PC-9 (cell line): ENCODE measurements at regions not wholly inside any gene's neighbourhood (a gene's known extent, or its start where the extent isn't known, plus 50 kb on each side); places are given as distances from the start of the nearest gene placed in this dataset.
A peak's percentile ranks its signal among the peaks of the same experiment; 100 is the strongest.
"Not testable (repeated sequence)": the region's sequence is repeated elsewhere in the genome, so short reads cannot be mapped to it uniquely, and the experiment has no call there.

ENCODE experiments used
- BruUV-seq: library from RNA; stranded (reverse); fragments of 400-500 nt; replicated peaks from 2 replicates; lab custom pipeline; 2021; lab: Mats Ljungman, UMichigan
- CTCF ChIA-PET: fragments of 300-600 bp; sonication (Branson Sonifier 250); formaldehyde crosslinking; loops from one replicate; lab custom pipeline; 2022; ENCODE audit warnings: antibody characterized with exemption; lab: Charles Lee
- POLR2A ChIA-PET: fragments of 300-600 bp; sonication (Branson Sonifier 250); formaldehyde crosslinking; loops from one replicate; lab custom pipeline; 2022; ENCODE audit warnings: antibody characterized with exemption; ENCODE audit not compliant: unreplicated experiment; lab: Charles Lee
- DNase-seq, 2 experiments: peaks; one replicate each; pipeline versions ENCODE4 v3.0.0 to v3.0.0-alpha.2; 2015 to 2022; ENCODE audit warnings: mixed read lengths in 1 of 2
- H2AFZ ChIP-seq: fragments of 200-600 bp; sonication (generic); 2 replicates; pipeline ENCODE4 v1.8.1; 2017; ENCODE audit warnings: antibody characterized with exemption
- H3F3A ChIP-seq: fragments of 200-600 bp; sonication (generic); 2 replicates; pipeline ENCODE4 v1.8.1; 2017; ENCODE audit warnings: antibody characterized with exemption, mild to moderate bottlenecking, low read depth; ENCODE audit not compliant: insufficient read depth
- H3K27ac ChIP-seq: fragments of 200-600 bp; sonication (generic); 2 replicates; pipeline ENCODE4 v1.6.1; 2016; ENCODE audit warnings: mixed run types
- H3K27me3 ChIP-seq: fragments of 200-600 bp; sonication (generic); 2 replicates; pipeline ENCODE4 v1.6.1; 2016; ENCODE audit warnings: low read depth, mixed run types; ENCODE audit not compliant: insufficient read depth
- H3K36me3 ChIP-seq: fragments of 200-600 bp; sonication (generic); 2 replicates; pipeline ENCODE4 v1.6.1; 2016; ENCODE audit warnings: low read depth, mixed run types
- H3K4me1 ChIP-seq: fragments of 200-600 bp; sonication (generic); replicated peaks from 2 replicates; pipeline ENCODE4 v1.6.1; 2016; ENCODE audit warnings: mixed run types; ENCODE audit not compliant: insufficient read depth
- H3K4me2 ChIP-seq: fragments of 200-600 bp; sonication (generic); 2 replicates; pipeline ENCODE4 v1.6.1; 2017; ENCODE audit warnings: mixed run types
- H3K4me3 ChIP-seq: fragments of 200-600 bp; sonication (generic); 2 replicates; pipeline ENCODE4 v1.6.1; 2016; ENCODE audit warnings: mixed run types
- H3K79me2 ChIP-seq: fragments of 200-600 bp; sonication (generic); 2 replicates; pipeline ENCODE4 v1.6.1; 2017; ENCODE audit warnings: low read depth, mixed run types
- H3K9me2 ChIP-seq: fragments of 200-600 bp; sonication (generic); 2 replicates; pipeline ENCODE4 v1.8.1; 2017; ENCODE audit warnings: mild to moderate bottlenecking; ENCODE audit not compliant: insufficient read depth
- H3K9me3 ChIP-seq: fragments of 200-600 bp; sonication (generic); 2 replicates; pipeline ENCODE4 v1.8.1; 2016; ENCODE audit warnings: low read depth; ENCODE audit not compliant: insufficient read depth
- H4K20me1 ChIP-seq: fragments of 200-600 bp; sonication (generic); 2 replicates; pipeline ENCODE4 v1.8.1; 2017; ENCODE audit not compliant: insufficient read depth
- EZH2 ChIP-seq: fragments of 200-600 bp; sonication (generic); IDR thresholded peaks from 2 replicates; pipeline ENCODE4 v1.8.0; 2017; ENCODE audit warnings: antibody characterized with exemption, low read depth
- intact Hi-C: fragments of 100-400 bp; cut with micrococcal nuclease; formaldehyde crosslinking; loops from one replicate; pipeline ENCODE4 v1.10.0; 2022; ENCODE audit not compliant: unreplicated experiment
- TF ChIP-seq, protein P1 (sequence below): fragments of 200-600 bp; sonication (generic); conservative IDR thresholded peaks from 2 replicates; pipeline ENCODE4 v1.6.1; 2017; ENCODE audit warnings: mixed run types, antibody characterized with exemption, mild to moderate bottlenecking, moderate library complexity

DNA sequence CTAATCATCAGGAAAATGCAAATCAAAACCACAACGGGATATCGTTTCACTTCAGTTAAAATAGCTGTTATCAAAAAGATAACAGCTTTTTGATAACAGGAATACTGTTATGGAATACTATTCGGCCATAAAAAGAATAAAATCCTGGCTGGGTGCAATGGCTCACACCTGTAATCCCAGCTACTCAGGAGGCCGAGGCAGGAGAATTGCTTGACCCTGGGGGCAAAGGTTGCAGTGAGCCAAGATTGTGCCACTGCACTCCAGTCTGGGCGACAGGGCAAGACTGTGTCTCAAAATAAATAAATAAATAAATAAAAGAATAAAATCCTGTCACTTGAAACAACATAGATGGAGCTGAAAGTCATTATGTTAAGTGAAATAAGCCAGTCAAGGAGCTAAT is 178.1 kb upstream of the TSC22D2 start:
- Histone ChIP-seq H3F3A (no peaks in the 10 kb centered on the region), H4K20me1 (no peaks in the 10 kb centered on the region), H3K27ac (no peak overlapping the region), H3K27me3 (no peaks in the 10 kb centered on the region), H3K9me3 (no peaks in the 10 kb centered on the region), H3K4me3 (no peak overlapping the region), H2AFZ (no peak overlapping the region), H3K4me1 (no peaks in the 10 kb centered on the region), H3K79me2 (no peaks in the 10 kb centered on the region), H3K36me3 (no peaks in the 10 kb centered on the region), H3K9me2 (no peaks in the 10 kb centered on the region), H3K4me2 (no peak overlapping the region)
- CTCF ChIA-PET: interaction anchor here (0.6 kb wide), 1 partner anchor 180 kb away, joined by 10 read pairs; no protein-coding TSS in a partner anchor
- DNase-seq: no peak
- intact Hi-C loops: no loop called here
- no TSS peak for BruUV-seq
- TF ChIP-seq, protein P1, sequence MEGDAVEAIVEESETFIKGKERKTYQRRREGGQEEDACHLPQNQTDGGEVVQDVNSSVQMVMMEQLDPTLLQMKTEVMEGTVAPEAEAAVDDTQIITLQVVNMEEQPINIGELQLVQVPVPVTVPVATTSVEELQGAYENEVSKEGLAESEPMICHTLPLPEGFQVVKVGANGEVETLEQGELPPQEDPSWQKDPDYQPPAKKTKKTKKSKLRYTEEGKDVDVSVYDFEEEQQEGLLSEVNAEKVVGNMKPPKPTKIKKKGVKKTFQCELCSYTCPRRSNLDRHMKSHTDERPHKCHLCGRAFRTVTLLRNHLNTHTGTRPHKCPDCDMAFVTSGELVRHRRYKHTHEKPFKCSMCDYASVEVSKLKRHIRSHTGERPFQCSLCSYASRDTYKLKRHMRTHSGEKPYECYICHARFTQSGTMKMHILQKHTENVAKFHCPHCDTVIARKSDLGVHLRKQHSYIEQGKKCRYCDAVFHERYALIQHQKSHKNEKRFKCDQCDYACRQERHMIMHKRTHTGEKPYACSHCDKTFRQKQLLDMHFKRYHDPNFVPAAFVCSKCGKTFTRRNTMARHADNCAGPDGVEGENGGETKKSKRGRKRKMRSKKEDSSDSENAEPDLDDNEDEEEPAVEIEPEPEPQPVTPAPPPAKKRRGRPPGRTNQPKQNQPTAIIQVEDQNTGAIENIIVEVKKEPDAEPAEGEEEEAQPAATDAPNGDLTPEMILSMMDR: no peak
- POLR2A ChIA-PET: no interaction called here

DNA sequence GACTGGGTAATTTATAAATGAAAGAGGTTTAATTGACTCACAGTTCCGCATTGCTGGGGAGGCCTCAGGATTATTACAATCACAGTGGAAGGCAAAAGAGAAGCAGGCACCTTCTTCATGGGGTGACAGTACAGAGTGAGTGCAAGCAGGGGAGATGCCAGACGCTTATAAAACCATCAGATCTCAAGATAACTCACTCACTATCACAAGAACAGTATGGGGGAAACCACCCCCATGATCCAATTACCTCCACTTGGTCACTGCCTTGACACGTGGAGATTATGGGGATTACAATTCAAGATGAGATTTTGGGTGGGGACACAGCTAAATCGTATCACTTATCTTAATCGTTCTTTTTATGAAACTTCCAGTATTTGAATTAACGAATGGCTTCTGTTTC is 179.5 kb upstream of the TSC22D2 start:
- H2AFZ ChIP-seq, H4K20me1 ChIP-seq, DNase-seq, H3K27me3 ChIP-seq, H3K4me1 ChIP-seq, H3K79me2 ChIP-seq, H3K27ac ChIP-seq, CTCF ChIA-PET, H3K9me3 ChIP-seq, H3K9me2 ChIP-seq, H3K36me3 ChIP-seq, BruUV-seq, H3F3A ChIP-seq, H3K4me3 ChIP-seq, H3K4me2 ChIP-seq, POLR2A ChIA-PET: not testable (repeated sequence)
- intact Hi-C loops: loop anchor here (2.0 to 10.0 kb wide), 3 partner anchors 182 to 734 kb away; no protein-coding TSS in a partner anchor

DNA sequence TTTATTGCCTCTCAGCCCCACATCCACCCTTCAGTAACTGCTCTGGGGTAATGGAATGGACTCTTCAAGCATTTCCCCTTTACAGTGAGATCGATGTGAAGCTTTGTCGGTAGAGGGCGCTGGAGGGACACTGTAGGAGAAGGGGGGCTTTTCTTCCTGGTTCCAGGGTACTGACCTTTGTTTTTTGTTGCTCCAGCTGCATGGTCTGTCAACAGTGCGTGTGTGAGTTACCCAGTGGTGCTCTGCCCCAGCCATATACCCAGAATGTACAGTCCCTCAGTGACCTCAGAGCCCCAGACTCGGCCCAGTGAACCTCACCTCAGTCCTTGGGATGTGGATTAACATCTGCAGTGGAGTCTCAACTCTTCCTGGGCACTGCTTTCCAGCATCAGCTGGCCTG is 180.3 kb upstream of the TSC22D2 start:
- Histone ChIP-seq H3K4me3 (no peak overlapping the region), H3K9me3 (no peaks in the 10 kb centered on the region), H3K9me2 (no peaks in the 10 kb centered on the region), H2AFZ (no peak overlapping the region), H3K36me3 (no peaks in the 10 kb centered on the region), H3K79me2 (no peaks in the 10 kb centered on the region), H4K20me1 (no peaks in the 10 kb centered on the region), H3K27me3 (no peaks in the 10 kb centered on the region), H3K27ac (no peak overlapping the region), H3K4me1 (no peaks in the 10 kb centered on the region), H3F3A (no peaks in the 10 kb centered on the region), H3K4me2 (no peak overlapping the region)
- no TSS peak for BruUV-seq
- peak in 1 of 2 experiments; percentile 65 for DNase-seq
- ChIA-PET POLR2A (no interaction called here), CTCF (interaction anchor here (0.6 to 1.3 kb wide), 2 partner anchors 21 to 268 kb away, joined by 3 to 5 read pairs; no protein-coding TSS in a partner anchor)
- TF ChIP-seq, protein P1: peak; percentile 82
- TF ChIP-seq EZH2: no peak
- intact Hi-C loops: loop anchor here (1.0 to 10.0 kb wide), 4 partner anchors 183 to 733 kb away; no protein-coding TSS in a partner anchor

DNA sequence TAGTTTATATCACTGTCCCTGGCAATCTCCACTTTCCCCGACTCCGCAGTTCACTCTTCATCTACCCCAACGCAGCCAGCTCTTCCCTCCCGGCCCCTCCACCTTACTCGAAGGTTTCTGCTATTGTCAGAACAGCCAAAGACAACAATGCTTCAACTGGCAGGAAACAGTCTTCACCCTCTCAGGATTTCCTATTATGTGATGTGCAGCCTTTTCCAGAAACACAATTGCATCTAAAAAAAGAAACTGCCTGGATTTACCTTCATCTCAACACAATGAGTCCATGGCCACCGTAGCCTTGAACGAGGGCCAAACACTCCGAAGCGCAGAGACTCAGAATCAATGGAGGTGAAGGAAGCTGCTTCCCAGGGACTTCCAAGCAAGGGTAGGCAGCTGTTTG is 182.1 kb upstream of the TSC22D2 start:
- Histone ChIP-seq H3K4me1 (no peaks in the 10 kb centered on the region), H3K27me3 (no peaks in the 10 kb centered on the region), H3F3A (no peaks in the 10 kb centered on the region), H3K9me3 (no peaks in the 10 kb centered on the region), H3K4me2 (no peak overlapping the region), H3K9me2 (no peaks in the 10 kb centered on the region), H3K4me3 (no peak overlapping the region), H3K79me2 (no peaks in the 10 kb centered on the region), H2AFZ (no peak overlapping the region), H3K36me3 (no peaks in the 10 kb centered on the region), H4K20me1 (no peaks in the 10 kb centered on the region), H3K27ac (no peak overlapping the region)
- no TSS peak for BruUV-seq
- no peak for DNase-seq
- CTCF ChIA-PET: interaction anchor here (0.9 kb wide), 1 partner anchor 269 kb away, joined by 3 read pairs; no protein-coding TSS in a partner anchor
- POLR2A ChIA-PET: interaction anchor here (0.5 kb wide), 1 partner anchor 105 kb away, joined by 6 read pairs; no protein-coding TSS in a partner anchor
- intact Hi-C loops: loop anchor here (10.0 kb wide), 2 partner anchors 629 to 731 kb away; no protein-coding TSS in a partner anchor
- no peak for TF ChIP-seq EZH2
- TF ChIP-seq, protein P1: no peak
